G401 (cell line): ENCODE measurements at regions not wholly inside any gene's neighbourhood (a gene's known extent, or its start where the extent isn't known, plus 50 kb on each side); places are given as distances from the start of the nearest gene placed in this dataset.
"Not testable (repeated sequence)": the region's sequence is repeated elsewhere in the genome, so short reads cannot be mapped to it uniquely, and the experiment has no call there.

Experiments used
- DNase-seq: peaks from one replicate; pipeline ENCODE4 v3.0.0-alpha.2; 2015; ENCODE audit warnings: low spot score
- in situ Hi-C: cut with HindIII; loops from 2 replicates; pipeline ENCODE4 v1.10.0; 2016; ENCODE audit warnings: low sequenced_read_pairs, mixed read lengths

DNA sequence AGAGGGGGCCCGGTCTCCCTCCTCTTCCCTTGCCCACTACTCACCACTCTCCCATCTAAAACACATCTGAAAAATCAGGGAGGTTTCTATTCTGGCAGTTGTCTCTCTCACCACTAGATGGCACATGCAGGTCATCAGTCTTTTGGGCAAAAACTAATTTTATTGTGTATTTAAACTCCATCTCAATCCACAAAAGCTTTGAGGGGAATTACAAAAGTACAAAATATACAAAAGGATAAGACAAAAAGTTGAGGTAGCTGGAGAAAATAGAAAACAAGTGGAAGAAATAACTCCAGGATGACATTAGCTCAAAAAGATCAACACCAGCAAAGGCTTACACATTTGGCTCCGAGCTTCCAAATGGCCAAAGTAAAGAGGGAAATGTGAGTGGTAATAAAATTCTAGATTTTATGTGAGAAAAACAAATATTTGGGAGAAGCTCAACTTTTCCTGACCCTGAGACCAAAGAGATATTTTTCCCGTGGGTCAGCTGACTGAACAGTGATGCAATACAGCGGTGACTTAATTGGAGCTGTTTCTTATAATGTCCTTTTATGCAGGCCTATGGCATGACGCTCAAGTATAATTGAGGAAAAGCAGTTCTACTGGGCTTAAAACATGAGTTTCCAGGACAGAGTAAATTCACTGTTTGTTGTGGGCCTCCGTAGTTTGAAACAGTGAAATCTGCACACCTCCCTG lies 79.8 kb upstream of the CHD6 start:
- in situ Hi-C loops, result no loop called here

DNA sequence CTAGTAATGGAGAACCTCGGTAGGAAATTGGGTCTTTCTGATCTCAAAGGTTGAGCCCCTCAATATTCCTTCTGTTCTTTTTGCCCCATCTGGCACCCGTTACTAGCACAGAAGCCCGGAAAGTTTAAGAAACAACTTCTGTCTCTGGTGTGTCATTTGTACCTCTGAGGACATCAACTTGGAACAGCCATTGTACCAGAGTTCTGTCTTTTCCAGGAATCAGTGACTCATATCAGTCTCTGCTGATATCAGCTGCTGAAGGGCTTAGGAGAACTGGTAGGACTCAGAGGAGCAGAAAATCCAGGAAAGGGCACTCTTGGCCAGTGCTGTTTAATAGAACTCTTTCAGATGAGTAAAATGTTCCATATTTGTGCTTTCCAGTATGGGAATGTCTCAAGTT lies 78.3 kb upstream of the CHD6 start:
- DNase-seq, result no peak
- in situ Hi-C loops, result no loop called here

More for the DNA sequence above, 79.8 kb upstream of the CHD6 start:
- peak; percentile 30 for DNase-seq

DNA sequence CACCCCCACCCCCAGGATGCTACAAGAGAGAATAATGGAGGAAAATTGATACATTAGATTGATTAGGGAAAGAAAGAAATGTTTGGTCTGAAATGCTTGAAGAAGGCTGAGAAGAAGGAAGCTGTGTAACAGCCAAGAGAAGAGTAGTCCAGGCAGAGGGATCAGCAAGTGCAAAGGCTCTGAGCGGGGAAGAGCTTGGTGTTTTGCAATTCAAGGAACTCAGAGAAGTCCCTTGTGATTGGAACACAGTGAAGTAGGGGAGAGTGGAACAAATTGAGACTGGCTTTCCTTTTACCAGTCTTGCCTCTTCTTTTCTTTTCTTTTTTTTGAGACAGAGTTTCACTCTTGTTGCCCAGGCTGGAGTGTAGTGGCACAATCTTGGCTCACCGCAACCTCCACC lies 76.6 kb upstream of the CHD6 start:
- in situ Hi-C loops, result no loop called here
- no peak for DNase-seq

DNA sequence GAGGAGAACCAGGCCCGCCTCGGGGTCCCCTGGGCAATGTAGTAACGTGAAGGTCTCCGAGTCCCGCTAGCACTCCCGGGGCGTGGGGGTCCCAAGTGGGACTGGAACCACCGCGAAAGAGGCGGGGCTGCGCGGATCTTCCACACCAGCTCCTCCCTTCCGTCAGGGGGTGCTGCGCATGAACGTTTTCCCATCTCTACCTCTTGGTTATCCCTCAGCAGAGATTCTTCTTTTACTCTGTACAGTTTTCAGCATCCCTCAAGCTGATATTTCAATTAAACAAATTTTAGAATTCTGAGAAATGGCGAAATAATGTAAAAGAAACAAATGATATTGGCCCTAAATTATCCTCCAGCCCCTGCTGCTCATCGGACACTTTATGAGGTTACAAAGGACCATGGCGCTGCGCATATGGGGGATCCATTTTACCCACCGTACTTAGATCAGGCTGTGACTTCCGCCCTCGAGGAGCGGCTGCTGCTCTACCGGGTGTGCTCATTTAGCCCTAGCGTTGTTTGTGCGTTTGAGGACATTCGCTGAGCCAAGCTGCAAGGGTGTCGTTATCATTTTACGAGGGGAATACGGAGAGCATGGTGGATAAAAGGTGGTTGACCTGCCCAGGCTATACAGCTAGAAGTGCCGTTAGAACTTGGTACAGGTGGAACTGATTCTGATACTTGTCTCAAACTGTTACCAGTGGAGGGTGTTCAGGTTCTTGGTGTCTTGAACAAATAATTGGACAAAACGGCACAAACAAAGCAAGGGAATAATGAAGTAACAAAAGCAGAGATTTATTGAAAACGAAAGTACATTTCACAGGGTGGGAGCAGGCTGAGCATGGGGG lies 75.2 kb upstream of the CHD6 start:
- peak; percentile 94 for DNase-seq
- in situ Hi-C loops, result no loop called here

DNA sequence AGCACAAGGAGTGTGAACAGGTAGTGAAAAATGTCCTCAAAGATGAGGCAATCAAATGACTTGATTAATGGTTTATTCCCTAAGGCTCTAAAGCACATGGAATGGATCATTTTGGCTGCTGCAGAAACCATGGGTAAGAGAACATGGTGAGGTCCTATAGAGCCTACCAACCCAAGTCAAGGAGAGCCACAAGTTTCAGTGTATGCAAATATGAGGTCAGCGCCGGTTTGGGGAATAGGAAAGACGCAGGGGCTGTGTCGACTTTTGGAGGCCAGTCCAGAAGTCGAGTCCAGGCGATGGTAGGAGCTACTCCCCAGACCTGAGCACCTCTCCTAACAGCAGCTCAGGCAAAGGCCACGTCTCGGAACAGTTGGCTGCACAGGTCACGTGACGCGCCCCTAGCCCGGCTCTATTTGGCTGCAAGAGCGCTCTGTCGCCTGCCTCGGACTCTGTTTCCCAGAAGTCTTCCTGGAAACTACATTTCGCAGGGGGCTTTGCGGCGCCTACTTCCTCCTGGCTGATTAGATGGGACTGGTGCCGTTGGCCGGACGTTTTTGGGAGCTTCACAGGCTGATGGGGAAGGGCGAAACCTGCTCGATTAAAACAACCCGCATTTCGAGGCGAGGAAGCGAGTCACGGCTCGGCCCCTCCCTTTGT lies 74.4 kb upstream of the CHD6 start:
- peak; percentile 96 for DNase-seq

DNA sequence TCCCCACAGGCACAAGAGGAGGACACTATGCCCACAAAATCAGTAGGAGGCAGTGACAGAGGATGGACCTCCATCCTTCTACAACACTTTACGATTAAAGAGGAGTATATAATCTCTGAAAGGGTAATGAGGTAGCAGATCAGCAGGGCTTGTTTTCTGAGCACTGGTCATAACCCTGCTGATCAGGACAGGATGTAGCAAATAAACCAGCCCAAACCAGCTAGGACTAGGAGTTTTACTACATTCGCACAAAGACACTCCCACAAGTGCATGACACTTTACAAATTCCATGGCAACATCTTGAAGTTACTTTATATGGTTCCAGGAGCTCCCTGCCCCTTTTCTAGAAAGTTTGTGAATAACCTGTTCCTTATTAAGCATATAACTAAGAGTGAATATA lies 73.3 kb upstream of the CHD6 start:
- no peak for DNase-seq
- in situ Hi-C loops, result no loop called here

More for the DNA sequence above, 74.4 kb upstream of the CHD6 start:
- in situ Hi-C loops, result no loop called here

DNA sequence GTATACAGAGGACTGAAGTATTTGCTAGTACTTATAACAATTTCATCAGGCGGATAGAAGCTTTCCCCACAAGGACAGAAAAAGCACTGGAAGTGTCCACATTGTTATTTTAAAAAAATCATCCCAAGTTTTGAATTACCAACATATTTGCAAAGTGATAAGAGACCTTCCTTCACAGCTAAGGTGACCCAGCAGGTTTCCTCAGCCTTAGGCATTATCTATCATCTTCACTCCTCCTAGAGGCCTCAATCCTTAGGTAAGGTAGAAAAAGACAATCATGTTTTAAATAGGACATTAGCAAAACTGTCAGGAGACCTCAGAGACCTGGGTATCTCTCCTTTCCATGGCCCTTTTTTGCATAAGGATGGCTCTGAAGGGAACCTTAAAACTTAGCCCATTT lies 72.5 kb upstream of the CHD6 start:
- DNase-seq, result no peak
- in situ Hi-C loops, result no loop called here

DNA sequence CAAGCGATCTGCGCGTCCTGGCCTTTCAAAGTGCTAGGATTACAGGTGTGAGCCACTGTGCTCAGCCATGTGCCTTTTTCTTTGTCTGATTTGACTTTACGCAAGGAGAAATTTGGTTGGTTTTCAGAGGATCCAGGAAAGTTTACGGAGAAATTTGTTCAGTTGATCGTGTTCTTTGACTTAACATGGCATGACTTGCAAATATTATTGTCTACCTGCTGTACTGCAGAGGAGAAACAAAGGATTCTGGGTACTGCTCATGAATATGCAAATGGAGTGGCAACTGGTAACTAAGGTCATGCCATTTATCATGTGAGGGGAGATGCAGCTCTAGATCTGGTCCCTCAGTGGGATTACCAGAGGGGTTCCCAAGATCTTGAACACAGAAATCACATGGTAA lies 68.8 kb upstream of the CHD6 start:
- in situ Hi-C loops, result no loop called here
- no peak for DNase-seq

DNA sequence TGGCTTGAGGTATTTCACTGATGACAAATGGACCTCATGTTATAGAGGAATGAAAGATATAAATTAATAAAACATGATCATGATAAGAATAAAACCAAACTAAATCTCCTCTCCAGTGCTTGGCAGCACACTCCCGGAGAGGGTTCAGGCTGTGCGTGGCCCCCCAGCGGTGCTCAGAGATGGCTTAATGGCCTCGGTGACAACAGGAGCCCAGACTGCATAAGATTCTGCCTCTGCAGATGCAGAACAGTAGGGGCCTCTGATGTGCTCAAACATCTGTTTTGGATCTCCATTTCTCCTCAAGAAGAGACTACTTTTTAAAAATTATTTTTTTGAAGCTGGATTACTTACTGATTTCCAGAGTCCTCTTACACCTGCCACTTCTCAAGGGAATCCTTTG lies 67.0 kb upstream of the CHD6 start:
- DNase-seq, in situ Hi-C loops: not testable (repeated sequence)

DNA sequence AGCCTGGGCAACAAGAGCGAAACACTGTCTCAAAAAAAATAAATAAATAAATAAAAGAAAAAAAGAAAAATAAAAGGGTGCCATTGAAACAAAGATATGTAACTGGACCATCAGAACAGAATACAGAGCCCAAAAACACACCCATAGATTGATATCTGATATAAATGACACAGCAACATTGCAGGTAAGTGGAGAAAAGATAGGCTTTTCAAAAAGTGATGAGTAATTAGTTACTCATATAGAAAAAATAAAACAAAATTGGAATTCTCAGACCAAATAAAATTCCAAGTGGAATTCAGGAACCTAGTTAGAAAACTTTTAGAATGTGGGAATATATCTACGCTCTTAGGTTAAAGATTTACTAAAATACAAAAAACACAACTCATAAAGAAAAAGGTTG lies 60.6 kb upstream of the CHD6 start:
- DNase-seq, result no peak

DNA sequence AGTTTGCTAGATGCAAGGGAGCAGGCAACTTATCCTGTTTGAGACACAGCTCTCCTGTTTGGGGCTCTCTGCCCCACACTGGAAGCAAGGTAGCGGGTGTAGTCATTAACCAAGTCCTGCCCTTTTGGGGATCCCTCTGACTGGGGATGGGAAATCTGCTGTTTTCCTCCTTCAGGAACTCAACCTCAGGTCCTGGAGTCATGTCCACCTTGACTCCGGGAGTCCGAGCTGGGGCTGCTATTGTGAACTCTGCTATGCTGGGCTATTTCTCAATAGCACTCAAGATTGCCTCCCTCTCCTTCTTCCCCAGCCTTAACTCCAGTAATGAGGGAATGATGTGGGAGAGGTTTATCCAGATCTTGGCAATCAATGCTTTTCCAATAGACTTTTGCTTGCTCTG lies 54.1 kb upstream of the CHD6 start:
- in situ Hi-C loops, result no loop called here

More for the DNA sequence above, 60.6 kb upstream of the CHD6 start:
- in situ Hi-C loops, result no loop called here

DNA sequence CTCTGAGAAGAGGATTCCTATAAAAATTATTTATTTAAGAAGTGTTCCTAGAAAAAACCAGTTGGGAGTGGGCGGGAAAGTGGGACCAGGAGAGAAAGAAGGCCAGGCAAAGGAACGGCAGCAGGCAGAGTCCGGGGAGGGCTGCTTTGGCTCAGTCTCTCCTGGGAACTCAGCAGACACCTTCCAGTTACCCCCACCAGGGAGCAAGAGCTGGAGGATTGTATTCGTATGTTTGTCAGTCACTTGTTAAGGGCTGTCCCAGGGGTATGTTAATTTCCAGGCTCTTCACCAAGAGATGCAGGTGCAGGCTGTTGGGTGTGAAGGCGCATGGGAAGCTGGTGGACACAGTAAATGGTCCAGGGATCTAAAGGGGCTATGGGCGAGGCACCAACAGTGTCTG lies 53.0 kb upstream of the CHD6 start:
- no peak for DNase-seq
- in situ Hi-C loops, result no loop called here

More for the DNA sequence above, 54.1 kb upstream of the CHD6 start:
- no peak for DNase-seq

DNA sequence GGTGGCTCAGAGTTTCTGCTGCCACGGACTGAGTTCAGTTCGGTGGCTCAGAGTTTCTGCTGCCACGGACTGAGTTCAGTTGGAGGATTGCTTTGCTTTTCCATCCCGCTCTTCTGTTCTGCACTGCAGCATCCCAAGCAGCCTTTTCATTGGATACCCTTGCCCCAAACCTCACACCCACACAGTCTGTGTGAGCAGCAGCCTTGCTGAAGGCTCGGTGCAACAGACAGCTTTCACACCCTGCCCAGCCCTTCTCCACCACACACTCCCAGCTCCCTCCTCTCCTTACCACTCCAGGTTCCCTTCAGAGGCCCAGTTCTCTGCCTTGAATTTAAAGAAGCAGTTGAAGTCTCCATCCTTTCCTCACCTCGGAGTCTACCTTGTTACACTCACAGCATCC lies 52.5 kb upstream of the CHD6 start:
- in situ Hi-C loops, result no loop called here
- DNase-seq, result no peak

DNA sequence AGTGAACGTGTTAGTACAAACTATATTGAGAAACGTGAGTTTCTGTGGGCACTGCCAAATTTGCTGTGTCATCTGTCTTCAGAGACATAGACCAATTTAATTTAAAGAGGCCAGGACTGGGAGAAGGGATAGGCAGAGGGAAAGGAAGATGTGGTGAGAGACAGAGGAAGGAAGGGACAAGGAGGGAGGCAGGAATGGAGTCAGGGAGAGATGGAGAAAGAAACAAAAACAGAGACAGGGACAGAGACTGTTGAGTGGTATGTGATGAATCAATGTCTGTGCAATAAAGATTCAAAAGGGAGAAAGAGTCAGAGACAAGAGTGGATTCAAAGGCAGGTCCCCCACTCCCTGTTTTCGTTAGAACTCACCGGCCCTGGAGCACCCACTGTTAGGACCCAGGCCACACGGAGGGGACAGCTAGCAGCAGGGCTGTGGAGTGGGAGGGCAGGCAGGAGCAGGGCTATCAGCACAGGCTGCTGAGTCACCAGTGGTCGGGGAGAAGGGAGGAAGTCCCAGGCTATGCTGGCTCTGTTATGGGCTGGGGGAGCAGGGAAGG lies 51.6 kb upstream of the CHD6 start:
- in situ Hi-C loops, result no loop called here
- DNase-seq, result no peak

DNA sequence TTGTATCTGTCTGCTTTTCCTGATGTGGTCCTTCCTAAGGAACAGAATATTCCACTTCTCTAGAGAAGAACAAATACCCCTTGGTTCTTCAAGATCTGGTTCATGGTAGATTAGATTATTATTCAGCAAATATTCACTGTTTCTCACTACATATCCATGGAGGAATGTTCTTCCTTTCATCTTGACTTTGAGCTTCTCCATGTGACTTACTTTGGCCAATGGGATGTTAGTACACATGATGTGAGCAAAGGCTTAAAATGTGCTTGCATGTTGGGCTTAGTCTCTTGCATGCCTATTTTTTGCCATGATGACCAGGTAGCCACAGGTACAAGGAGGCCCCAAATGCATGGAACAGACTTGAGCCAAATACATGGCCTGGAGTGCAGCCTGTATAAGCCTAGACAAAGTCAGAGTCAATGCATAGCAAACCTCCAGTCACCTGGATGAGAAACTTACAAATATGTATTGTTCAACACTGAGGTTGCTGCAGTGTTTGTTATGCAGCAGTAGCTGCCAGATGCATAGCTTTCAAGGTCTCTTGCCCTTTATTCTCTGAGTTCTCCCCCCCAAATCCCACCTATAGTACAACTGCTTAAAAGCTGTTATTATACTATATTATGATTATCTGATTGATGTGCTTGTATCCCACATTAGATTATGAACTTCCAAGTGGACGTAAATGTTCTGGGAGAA lies 50.0 kb upstream of the CHD6 start:
- in situ Hi-C loops, result no loop called here

More for the DNA sequence above, 50.0 kb upstream of the CHD6 start:
- no peak for DNase-seq
